Activated naive CD4-positive, alpha-beta T cell (primary cell): ENCODE measurements at regions not wholly inside any gene's neighbourhood (a gene's known extent, or its start where the extent isn't known, plus 50 kb on each side); places are given as distances from the start of the nearest gene placed in this dataset.
"Not testable (repeated sequence)": the region's sequence is repeated elsewhere in the genome, so short reads cannot be mapped to it uniquely, and the experiment has no call there.

Source experiments
- DNase-seq, 4 experiments: peaks; one replicate each; lab custom pipeline; 2025; lab: John Stamatoyannopoulos, UW

GRCh38 chr4:106594291-106594952 lies 225.8 kb upstream of the GIMD1 start:
- no peak for DNase-seq

DNA sequence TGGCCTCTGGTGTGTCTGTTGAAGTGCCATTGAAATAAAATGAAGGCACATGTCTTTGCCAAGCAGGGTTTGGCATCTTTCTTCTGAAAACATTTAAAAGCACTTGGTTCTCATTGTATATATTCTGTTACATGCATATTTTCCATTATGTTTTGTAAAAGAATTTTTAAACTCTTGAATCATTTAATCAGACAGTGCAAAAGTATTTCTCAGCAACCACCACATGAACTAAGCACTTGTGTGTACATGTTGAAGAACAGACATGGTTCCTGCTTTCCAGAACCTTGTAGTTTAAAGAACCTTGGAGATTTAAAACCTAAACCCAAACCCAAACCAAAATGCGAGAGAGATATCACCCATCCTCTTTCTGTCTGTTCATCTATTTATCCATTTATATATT lies 220.3 kb upstream of the GIMD1 start:
- no peak for DNase-seq

- no peak for DNase-seq
Observed at GRCh38 chr4:106587558-106587957, 219.0 kb upstream of the GIMD1 start.

GRCh38 chr4:106585915-106586349 lies 217.4 kb upstream of the GIMD1 start:
- no peak for DNase-seq

DNA sequence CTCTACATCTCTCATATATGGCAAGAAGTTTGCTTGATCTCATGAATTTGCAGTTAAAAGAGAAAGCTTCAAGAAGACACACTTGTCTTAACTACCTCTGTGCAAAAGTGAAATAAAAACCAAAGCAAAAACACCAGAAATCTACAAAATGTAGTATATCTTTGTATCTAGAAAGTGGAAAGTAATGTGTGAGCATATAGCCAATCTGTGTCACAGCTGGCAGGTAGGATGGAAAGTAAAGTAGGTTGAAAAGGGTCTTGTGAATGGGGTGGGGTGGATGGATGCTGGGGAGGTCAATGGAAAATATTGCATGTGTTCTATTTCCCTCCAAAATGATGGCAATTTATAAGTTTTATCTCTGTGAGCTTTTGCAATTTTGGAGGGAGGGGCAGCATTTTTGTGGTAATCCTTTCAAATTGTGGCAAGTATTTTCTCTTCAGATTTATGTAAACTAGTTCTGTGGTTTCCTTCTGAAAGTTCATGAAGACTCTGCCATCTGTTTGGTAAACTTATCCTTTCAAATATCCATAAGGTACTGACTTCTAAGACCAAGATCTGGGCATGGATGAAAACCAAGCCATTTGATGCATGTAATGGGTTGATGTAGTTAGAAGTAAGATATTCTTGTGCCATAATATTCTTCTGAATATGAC lies 215.9 kb upstream of the GIMD1 start:
- DNase-seq = no peak

- DNase-seq = no peak
Observed at GRCh38 chr4:106583567-106583966, 215.0 kb upstream of the GIMD1 start.

DNA sequence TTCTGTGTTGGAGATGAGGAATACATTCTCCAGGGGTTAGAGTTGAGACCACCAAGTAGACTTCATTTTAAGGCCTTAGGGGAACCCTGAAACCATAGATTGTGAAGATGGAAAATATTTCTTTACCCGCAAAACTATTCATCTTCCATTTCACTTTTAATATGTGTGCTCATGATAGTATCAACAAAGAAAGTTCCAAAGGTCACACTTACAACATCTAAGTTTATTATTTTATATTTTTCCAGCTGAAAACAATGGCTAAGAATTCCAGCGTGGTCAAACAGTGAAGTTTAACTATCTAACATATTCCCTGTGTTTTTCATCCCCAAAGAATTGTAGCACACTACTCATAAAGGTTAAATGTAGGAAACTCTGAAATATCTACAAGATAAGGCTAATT lies 214.5 kb upstream of the GIMD1 start:
- no peak for DNase-seq

- no peak for DNase-seq
Observed at GRCh38 chr4:106582103-106582502, 213.5 kb upstream of the GIMD1 start.

DNA sequence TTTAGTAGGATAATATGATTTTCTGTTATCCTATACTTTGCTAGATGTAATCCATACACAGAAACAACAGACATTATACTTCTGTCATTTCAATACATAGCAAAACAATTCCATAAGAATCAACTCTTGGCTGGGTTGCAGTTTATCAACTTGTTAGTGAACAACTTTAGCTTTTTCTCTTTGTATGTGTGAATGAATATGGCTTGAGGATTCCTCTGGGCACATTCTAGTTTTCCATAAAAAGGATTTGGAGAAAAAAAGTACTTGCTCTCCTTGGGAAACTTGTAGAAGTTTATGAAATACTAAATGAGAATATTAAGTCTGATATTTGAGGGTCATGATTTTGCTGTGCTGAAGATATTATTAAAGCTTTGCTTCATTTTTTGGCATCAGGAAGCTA lies 210.7 kb upstream of the GIMD1 start:
- DNase-seq = no peak

- DNase-seq = no peak
Observed at GRCh38 chr4:106569146-106570031, 200.8 kb upstream of the GIMD1 start.

- DNase-seq = no peak
Observed at GRCh38 chr4:106565727-106566126, 197.1 kb upstream of the GIMD1 start.

DNA sequence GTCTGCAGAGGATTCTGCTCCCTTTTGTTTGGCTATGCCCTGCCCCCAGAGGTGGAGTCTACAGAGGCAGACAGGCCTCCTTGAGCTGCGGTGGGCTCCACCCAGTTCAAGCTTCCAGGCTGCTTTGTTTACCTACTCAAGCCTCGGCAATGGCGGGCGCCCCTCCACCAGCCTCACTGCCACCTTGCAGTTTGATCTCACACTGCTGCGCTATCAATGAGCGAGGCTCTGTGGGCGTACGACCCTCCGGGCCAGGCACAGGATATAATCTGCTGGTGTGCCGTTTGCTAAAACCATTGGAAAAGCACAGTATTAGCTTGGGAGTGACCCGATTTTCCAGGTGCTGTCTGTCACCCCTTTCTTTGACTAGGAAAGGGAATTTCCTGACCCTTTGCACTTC lies 195.1 kb upstream of the GIMD1 start:
- DNase-seq = not testable (repeated sequence)

DNA sequence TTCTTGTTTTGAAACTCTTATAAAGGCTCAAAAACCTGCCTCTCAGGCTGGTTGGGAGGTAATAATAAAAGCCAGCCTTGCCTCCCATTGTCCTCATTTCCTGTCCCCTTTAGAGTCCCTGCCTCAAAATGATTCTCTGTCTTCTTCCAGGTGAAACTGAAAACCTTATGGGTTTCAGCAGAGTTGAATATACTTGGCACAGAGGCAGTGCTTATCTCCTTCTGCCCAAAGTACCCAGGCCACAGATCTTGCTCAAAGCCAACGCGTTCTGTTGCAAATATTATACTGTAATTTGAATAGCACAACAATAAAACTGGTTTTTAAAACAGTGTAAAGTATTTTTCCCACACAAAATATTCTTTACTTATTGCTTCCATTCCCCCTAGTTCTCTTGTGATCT lies 183.1 kb upstream of the GIMD1 start:
- DNase-seq = no peak

- no peak for DNase-seq
Observed at GRCh38 chr4:106548446-106549044, 180.0 kb upstream of the GIMD1 start.

DNA sequence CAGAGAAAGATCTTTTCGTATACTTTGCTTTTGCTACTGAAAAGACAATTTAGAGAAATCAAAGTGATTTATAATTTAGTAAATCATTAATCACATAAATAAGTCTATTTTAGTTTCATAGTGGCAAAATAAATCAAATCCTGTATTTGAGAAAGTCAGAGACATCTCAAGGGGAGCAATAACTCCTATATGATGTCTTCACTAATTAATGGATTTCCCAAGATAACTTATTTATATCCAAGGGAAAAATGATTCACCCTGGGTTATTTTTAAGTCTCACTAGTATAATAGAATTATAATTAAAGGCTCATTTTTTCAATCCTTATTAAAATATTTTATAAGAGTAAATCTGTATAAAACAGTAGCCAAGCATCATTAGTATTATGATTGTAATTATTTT lies 177.8 kb upstream of the GIMD1 start:
- DNase-seq = no peak

DNA sequence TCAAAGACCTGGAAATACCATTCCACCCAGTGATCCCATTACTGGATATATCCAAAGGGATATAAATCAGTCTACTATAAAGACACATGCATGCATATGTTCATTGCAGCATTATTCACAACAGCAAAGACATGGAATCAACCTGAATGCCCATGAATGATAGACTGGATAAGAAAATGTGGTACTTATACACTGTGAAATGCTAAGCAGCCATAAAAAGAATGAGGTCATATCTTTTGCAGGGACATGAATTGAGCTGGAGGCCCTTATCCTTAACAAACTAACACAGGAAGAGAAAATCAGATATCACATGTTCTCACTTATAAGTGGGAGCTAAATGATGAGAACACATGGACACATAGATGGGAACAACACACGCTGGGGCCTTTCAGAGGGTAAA lies 174.0 kb upstream of the GIMD1 start:
- DNase-seq = not testable (repeated sequence)

DNA sequence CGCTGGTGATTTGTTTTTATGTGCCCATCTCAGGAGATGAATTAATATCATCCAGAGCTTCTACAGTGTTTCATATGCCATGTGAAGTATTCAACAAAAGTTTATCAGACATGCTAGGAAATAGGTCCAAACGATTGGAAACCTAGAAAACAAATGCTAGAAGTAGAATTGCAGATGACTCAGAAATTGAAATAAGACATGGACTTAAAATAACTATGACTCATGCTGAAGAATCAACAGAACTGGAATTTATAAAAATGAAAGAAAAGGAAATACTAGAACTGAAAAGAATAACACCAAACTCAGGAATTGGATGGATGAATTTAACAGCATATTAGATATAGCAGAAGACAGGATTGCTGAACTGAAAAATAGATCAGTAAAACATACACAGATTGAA lies 172.7 kb upstream of the GIMD1 start:
- DNase-seq = no peak

DNA sequence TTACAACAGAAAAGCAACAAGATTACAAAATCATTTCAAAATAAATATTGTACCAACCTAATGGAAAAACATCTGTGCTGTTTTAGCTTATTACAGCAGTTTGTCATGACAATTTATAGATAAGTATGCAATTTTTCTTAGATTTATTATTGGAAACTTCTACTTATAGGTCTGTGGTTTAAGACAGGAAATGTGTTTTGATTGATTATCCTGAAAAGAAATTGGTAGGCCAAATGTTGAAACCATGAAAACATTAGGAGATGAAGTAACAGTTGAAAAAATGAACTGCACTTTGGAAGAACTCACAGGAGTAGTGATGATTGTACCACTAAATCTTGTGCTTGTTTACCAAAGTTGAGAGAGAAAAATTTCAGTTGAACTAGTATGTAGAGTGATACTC lies 162.2 kb upstream of the GIMD1 start:
- no peak for DNase-seq

DNA sequence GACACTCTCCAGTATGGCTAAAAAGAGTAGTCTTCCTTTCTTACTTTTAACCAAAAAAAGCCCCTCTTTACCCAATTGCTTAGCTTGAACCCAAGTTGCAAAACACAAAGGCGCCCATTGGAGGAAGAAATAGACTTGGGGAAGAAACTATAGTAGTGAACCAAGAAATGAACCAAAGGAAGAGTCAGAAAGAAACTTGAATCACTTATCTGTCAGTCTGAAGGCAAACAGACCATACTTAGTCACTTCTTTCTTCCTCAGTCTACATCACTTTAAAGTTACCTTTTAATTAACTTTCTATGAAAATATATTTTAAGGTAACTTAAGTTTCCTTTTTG lies 161.4 kb upstream of the GIMD1 start:
- DNase-seq = no peak

DNA sequence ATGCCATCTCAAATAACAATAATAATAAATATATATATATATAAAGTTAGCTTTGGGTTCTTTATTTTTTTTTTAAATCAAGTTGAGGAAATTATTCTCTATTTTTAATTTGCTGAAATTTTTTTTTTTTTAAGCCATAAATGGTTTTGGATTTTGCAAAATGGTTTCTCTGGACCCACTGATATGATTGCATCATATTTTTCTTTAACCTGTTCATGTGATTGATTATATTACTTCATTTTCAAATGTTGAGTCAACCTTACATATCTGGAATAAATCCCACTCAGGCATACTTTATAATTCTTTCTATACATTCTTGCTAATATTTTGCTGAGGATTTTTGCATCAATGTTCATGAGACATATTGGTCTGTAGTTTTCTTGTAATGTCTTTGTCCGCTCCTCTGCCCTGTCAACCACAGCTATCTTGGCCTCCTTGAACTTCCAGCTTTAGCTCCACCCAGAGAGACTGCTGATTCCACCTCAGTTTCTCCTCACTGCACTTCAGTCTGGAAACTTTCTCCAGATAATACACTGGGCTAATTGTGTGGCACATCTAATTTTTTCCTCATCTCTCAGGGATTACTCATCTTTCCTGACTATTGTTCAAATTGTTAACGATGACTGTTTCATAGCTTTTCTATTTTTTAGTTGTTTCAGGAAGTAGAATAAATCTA lies 160.9 kb upstream of the GIMD1 start:
- DNase-seq = no peak

GRCh38 chr4:106527316-106527715 lies 158.7 kb upstream of the GIMD1 start:
- DNase-seq = no peak

DNA sequence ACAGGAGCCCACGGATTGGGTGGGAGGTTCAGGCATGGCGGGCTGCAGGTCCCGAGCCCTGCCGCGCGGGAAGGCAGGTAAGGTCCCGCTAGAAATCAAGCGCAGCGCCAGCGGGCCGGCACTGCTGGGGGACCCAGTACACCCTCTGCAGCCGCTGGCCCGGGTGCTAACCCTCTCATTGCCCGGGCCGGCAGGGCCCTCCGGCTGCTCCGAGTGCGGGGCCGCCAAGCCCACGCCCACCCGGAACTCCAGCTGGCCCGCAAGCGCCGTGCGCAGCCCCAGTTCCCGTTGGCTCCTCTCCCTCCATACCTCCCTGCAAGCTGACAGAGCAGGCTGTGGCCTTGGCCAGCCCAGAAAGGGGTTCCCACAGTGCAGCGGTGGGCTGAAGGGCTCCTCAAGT lies 156.8 kb upstream of the GIMD1 start:
- not testable (repeated sequence) for DNase-seq
